Endothelial cell of umbilical vein (primary cell): ENCODE measurements at regions not wholly inside any gene's neighbourhood (a gene's known extent, or its start where the extent isn't known, plus 50 kb on each side); places are given as distances from the start of the nearest gene placed in this dataset.

ENCODE experiments used
- BruUV-seq: library from RNA; stranded (reverse); fragments of 400-500 nt; replicated peaks from 2 replicates; lab custom pipeline; 2021; lab: Mats Ljungman, UMichigan
- CTCF ChIA-PET: fragments of 300-600, 350-600 bp; sonication (Branson Sonifier 250); formaldehyde crosslinking; loops from one replicate; lab custom pipeline; 2021; ENCODE audit warnings: antibody characterized with exemption, inconsistent platforms; lab: Charles Lee
- POLR2A ChIA-PET: fragments of 300-600, 350-600 bp; sonication (Branson Sonifier 250); formaldehyde crosslinking; loops from one replicate; lab custom pipeline; 2021; ENCODE audit warnings: antibody characterized with exemption, inconsistent platforms; lab: Charles Lee
- DNase-seq: peaks from one replicate; pipeline ENCODE4 v3.0.0-alpha.2; 2011; ENCODE audit warnings: low read depth, low spot score
- FAIRE-seq: peaks from 2 replicates; lab custom pipeline; 2011; peaks lifted over from hg19 to GRCh38; lab: Jason Lieb, UNC
- H2AFZ ChIP-seq: 2 replicates; pipeline ENCODE4 v1.6.0; 2012; ENCODE audit warnings: low read depth, low read length, control low read depth, inconsistent platforms
- H3K27ac ChIP-seq: 2 replicates; pipeline ENCODE4 v1.5.1; 2011; ENCODE audit warnings: low read depth, mild to moderate bottlenecking, control low read depth, low read length, moderate library complexity; ENCODE audit not compliant: insufficient read depth
- H3K27me3 ChIP-seq, 2 experiments: 2 replicates each; pipeline versions ENCODE4 v1.6.0 to v1.6.1; 2011; ENCODE audit warnings: low read length in 2 of 2, mixed read lengths in 1 of 2; ENCODE audit not compliant: control insufficient read depth in 2 of 2, insufficient read depth in 2 of 2
- H3K36me3 ChIP-seq, 2 experiments: 2 replicates in 1 of 2; 3 replicates in 1 of 2; pipeline ENCODE4 v1.5.1; 2011; ENCODE audit warnings: low read length in 2 of 2, mild to moderate bottlenecking in 1 of 2, moderate library complexity in 1 of 2; ENCODE audit not compliant: control insufficient read depth in 2 of 2, insufficient read depth in 2 of 2; ENCODE audit errors: extremely low read depth in 1 of 2
- H3K4me1 ChIP-seq: 3 replicates; pipeline ENCODE4 v1.5.1; 2011; ENCODE audit warnings: mild to moderate bottlenecking, low read length; ENCODE audit not compliant: control insufficient read depth, insufficient read depth; ENCODE audit errors: extremely low read depth
- H3K4me2 ChIP-seq: 2 replicates; pipeline ENCODE4 v1.6.1; 2011; ENCODE audit warnings: low read length, control low read depth, mixed read lengths; ENCODE audit not compliant: insufficient read depth
- H3K4me3 ChIP-seq, 3 experiments: fragments of 200-600 bp in 1 of 3; sonication (generic), shearing (Covaris generic) in 1 of 3; replicated peaks in 1 of 3; 2 replicates each; pipeline ENCODE4 v1.5.1; 2011 to 2016; ENCODE audit warnings: control low read depth in 3 of 3, low read length in 3 of 3, mild to moderate bottlenecking in 2 of 3, inconsistent platforms in 1 of 3, low read depth in 1 of 3, moderate library complexity in 1 of 3; ENCODE audit not compliant: insufficient read depth in 1 of 3
- H3K79me2 ChIP-seq: 2 replicates; pipeline ENCODE4 v1.6.0; 2012; ENCODE audit warnings: low read length, inconsistent platforms; ENCODE audit not compliant: control insufficient read depth, insufficient read depth
- H3K9ac ChIP-seq: replicated peaks from 2 replicates; pipeline ENCODE3; 2011; ENCODE audit warnings: low read length, control low read depth; ENCODE audit not compliant: insufficient read depth; ENCODE audit errors: extremely low read depth
- H3K9me1 ChIP-seq: replicated peaks from 3 replicates; pipeline ENCODE4 v1.6.0; 2011; ENCODE audit warnings: mild to moderate bottlenecking, low read length; ENCODE audit not compliant: control insufficient read depth, insufficient read depth; ENCODE audit errors: extremely low read depth
- H3K9me3 ChIP-seq: replicated peaks from 2 replicates; pipeline ENCODE4 v1.5.1; 2012; ENCODE audit warnings: low read length, inconsistent platforms; ENCODE audit not compliant: control insufficient read depth, insufficient read depth
- H4K20me1 ChIP-seq: replicated peaks from 2 replicates; pipeline ENCODE3; 2011; ENCODE audit warnings: mild to moderate bottlenecking, low read length; ENCODE audit not compliant: control insufficient read depth, insufficient read depth; ENCODE audit errors: extremely low read depth
- EZH2 ChIP-seq: IDR thresholded peaks from 2 replicates; pipeline ENCODE4 v1.6.1; 2012; ENCODE audit warnings: borderline replicate concordance, low read depth, mild to moderate bottlenecking, moderate library complexity, low read length, inconsistent platforms; ENCODE audit not compliant: severe bottlenecking
- FOS ChIP-seq: IDR thresholded peaks from 2 replicates; pipeline ENCODE4 v1.6.1; 2011; ENCODE audit warnings: mild to moderate bottlenecking, low read length, moderate library complexity, borderline replicate concordance; ENCODE audit not compliant: insufficient read depth
- GATA2 ChIP-seq: IDR thresholded peaks from 2 replicates; pipeline ENCODE4 v1.7.0; 2011; ENCODE audit warnings: low read depth, mild to moderate bottlenecking, moderate library complexity, mixed read lengths, low read length; ENCODE audit not compliant: insufficient read length, insufficient read depth
- JUN ChIP-seq: IDR thresholded peaks from 2 replicates; pipeline ENCODE4 v1.6.1; 2011; ENCODE audit warnings: borderline replicate concordance, low read depth; ENCODE audit not compliant: insufficient read length, insufficient read depth
- MYC ChIP-seq: IDR thresholded peaks from one replicate; pipeline ENCODE4 v1.6.1; 2011; ENCODE audit warnings: mild to moderate bottlenecking, low read depth, low read length
- POLR2A ChIP-seq: IDR thresholded peaks from 2 replicates; pipeline ENCODE4 v1.6.1; 2012; ENCODE audit warnings: low read depth, mild to moderate bottlenecking, control low read depth, low read length
- POLR2AphosphoS5 ChIP-seq: IDR thresholded peaks from 2 replicates; pipeline ENCODE4 v1.6.1; 2012; ENCODE audit warnings: low read depth, mild to moderate bottlenecking, control low read depth, low read length, moderate library complexity; ENCODE audit not compliant: insufficient read depth
- dilution Hi-C: fragments of 300-500 bp; cut with MboI; formaldehyde crosslinking; loops from one replicate; pipeline ENCODE4 v1.15.0; 2019; ENCODE audit warnings: low sequenced_read_pairs; ENCODE audit not compliant: extremely low pct_ligation_motif_present
- intact Hi-C: fragments of 100-400 bp; cut with micrococcal nuclease; formaldehyde crosslinking; loops from one replicate; pipeline ENCODE4 v1.10.0; 2022
- TF ChIP-seq, protein P1 (sequence below), 2 donors: IDR thresholded peaks; 1 replicate in 1 of 2; 2 replicates in 1 of 2; pipeline ENCODE4 v1.5.1; 2011; ENCODE audit warnings: low read length in 2 of 2, mild to moderate bottlenecking in 2 of 2, moderate library complexity in 2 of 2, control low read depth in 1 of 2, inconsistent platforms in 1 of 2, low read depth in 1 of 2; ENCODE audit not compliant: insufficient read depth in 1 of 2; ENCODE audit errors: extremely low read depth in 1 of 2
- TF ChIP-seq, protein P2 (sequence below): IDR thresholded peaks from 2 replicates; pipeline ENCODE4 v1.6.1; 2011; ENCODE audit not compliant: insufficient read depth, insufficient read length

DNA sequence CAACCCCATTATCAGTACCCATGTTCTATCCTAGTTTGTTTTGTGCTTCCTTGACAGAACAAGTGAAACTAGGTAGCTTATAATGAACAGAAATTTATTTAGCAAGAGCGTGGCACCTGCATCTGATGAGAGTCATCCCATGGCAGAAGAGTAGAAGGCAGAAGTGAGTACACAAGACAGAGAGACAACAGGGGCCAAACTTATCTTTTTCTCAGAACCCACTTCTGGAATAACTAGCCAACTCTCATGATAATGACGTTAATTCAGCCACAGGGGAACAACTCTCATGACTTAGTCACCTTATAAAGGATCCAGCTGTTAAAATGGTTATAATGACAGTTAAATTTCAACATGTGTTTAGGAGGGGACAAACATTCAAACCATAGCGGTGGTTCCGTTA, 644.9 kb downstream of the TECRL start:
- FAIRE-seq (no peak), DNase-seq (no peak)
- Histone ChIP-seq H3K4me2 (no peak overlapping the region), H3K9me3 (peaks cover 3% of the 10 kb centered on the region), H3K4me1 (no peaks in the 10 kb centered on the region), H3K9ac (no peak overlapping the region), H3K4me3 (no peak overlapping the region), H2AFZ (no peak overlapping the region), H3K27ac (no peak overlapping the region), H3K79me2 (no peaks in the 10 kb centered on the region), H3K9me1 (no peaks in the 10 kb centered on the region), H4K20me1 (no peaks in the 10 kb centered on the region), H3K36me3 (no peaks in the 10 kb centered on the region), H3K27me3 (no peaks in the 10 kb centered on the region)
- dilution Hi-C loops = no loop called here
- BruUV-seq = no TSS peak
- TF ChIP-seq JUN (no peak), MYC (no peak), FOS (no peak), GATA2 (no peak), POLR2A (no peak), POLR2AphosphoS5 (no peak), EZH2 (no peak)
- TF ChIP-seq, protein P1, sequence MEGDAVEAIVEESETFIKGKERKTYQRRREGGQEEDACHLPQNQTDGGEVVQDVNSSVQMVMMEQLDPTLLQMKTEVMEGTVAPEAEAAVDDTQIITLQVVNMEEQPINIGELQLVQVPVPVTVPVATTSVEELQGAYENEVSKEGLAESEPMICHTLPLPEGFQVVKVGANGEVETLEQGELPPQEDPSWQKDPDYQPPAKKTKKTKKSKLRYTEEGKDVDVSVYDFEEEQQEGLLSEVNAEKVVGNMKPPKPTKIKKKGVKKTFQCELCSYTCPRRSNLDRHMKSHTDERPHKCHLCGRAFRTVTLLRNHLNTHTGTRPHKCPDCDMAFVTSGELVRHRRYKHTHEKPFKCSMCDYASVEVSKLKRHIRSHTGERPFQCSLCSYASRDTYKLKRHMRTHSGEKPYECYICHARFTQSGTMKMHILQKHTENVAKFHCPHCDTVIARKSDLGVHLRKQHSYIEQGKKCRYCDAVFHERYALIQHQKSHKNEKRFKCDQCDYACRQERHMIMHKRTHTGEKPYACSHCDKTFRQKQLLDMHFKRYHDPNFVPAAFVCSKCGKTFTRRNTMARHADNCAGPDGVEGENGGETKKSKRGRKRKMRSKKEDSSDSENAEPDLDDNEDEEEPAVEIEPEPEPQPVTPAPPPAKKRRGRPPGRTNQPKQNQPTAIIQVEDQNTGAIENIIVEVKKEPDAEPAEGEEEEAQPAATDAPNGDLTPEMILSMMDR (IDR thresholded peaks at IDR 0.05; ENCODE audit: extremely low read depth in 1 of 2, insufficient read depth in 1 of 2, low read depth in 1 of 2, low read length in 2 of 2) = no peak
- TF ChIP-seq, protein P2, sequence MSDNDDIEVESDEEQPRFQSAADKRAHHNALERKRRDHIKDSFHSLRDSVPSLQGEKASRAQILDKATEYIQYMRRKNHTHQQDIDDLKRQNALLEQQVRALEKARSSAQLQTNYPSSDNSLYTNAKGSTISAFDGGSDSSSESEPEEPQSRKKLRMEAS = no peak
- POLR2A ChIA-PET = no interaction called here
- CTCF ChIA-PET = no interaction called here
- intact Hi-C loops = no loop called here
